Peyer's patch (tissue), 4 donors: ENCODE measurements at regions not wholly inside any gene's neighbourhood (a gene's known extent, or its start where the extent isn't known, plus 50 kb on each side); places are given as distances from the start of the nearest gene placed in this dataset.

Experiments used
- DNase-seq, 3 donors: peaks; one replicate each; pipeline ENCODE4 v3.0.0-alpha.2; 2017 to 2019
- H3K27ac ChIP-seq, 4 donors: fragments of 200-600 bp; sonication (generic); one replicate each; pipeline ENCODE4 v1.5.1; 2016 to 2019
- H3K27me3 ChIP-seq, 2 donors: fragments of 200-600 bp; sonication (generic); one replicate each; pipeline ENCODE4 v1.5.1; 2019
- H3K36me3 ChIP-seq, 3 donors: fragments of 200-600 bp; sonication (generic); one replicate each; pipeline ENCODE4 v1.5.1; 2016 to 2019
- H3K4me1 ChIP-seq, 4 donors: fragments of 200-600 bp; sonication (generic); one replicate each; pipeline ENCODE4 v1.5.1; 2016 to 2019
- H3K4me3 ChIP-seq, 4 donors: fragments of 200-600 bp; sonication (generic); 1 replicate in 3 of 4; 2 replicates in 1 of 4; pipeline ENCODE4 v1.5.1; 2016 to 2019; ENCODE audit warnings: mild to moderate bottlenecking in 1 of 4
- H3K9me3 ChIP-seq, 4 donors: fragments of 200-600 bp; sonication (generic); one replicate each; pipeline ENCODE4 v1.5.1; 2016 to 2019; ENCODE audit warnings: mild to moderate bottlenecking in 1 of 4
- CTCF ChIP-seq, 6 experiments: fragments of 450-650 bp in 4 of 6; fragments of 200-600 bp in 2 of 6; sonication (generic) in 1 of 6; IDR thresholded peaks; one replicate each; pipeline ENCODE4 v1.5.1; 2017 to 2019; ENCODE audit warnings: antibody characterized with exemption in 6 of 6, mild to moderate bottlenecking in 3 of 6, moderate library complexity in 1 of 6
- POLR2A ChIP-seq, 2 donors: fragments of 450-650 bp; IDR thresholded peaks; one replicate each; pipeline ENCODE4 v1.5.1; 2017; ENCODE audit warnings: antibody characterized with exemption in 2 of 2, mild to moderate bottlenecking in 2 of 2, moderate library complexity in 2 of 2

DNA sequence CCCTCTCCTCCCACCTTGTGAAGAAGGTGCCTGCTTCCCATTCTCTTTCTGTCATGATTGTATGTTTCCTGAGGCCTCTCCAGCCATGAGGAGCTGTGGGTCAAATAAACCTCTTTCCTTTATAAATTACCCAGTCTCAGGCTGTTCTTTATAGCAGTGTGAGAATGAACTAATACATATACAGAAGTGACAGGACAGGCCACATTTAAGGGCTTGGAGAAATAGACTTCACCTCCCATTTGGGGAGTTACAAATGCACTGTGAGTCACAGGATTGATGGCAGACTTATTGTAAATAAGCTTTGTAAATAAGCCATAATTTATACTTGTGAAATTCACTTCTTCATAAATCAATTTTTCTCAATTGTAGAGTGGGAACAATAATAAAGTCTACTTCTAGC lies 543.3 kb downstream of the LRRIQ3 start:
- Histone ChIP-seq H3K9me3 (no peaks in the 10 kb centered on the region), H3K4me1 (no peaks in the 10 kb centered on the region), H3K27ac (no peak overlapping the region), H3K27me3 (no peaks in the 10 kb centered on the region), H3K4me3 (no peak overlapping the region), H3K36me3 (no peaks in the 10 kb centered on the region)
- TF ChIP-seq CTCF (IDR thresholded peaks at IDR 0.05) (no peak), POLR2A (IDR thresholded peaks at IDR 0.05) (no peak)
- DNase-seq = no peak

GRCh38 chr1:73644198-73644597 lies 553.8 kb downstream of the LRRIQ3 start:
- Histone ChIP-seq H3K4me3 (no peak overlapping the region), H3K36me3 (no peaks in the 10 kb centered on the region), H3K9me3 (no peaks in the 10 kb centered on the region), H3K4me1 (no peaks in the 10 kb centered on the region), H3K27me3 (no peaks in the 10 kb centered on the region), H3K27ac (no peak overlapping the region)
- DNase-seq = no peak
- TF ChIP-seq POLR2A (IDR thresholded peaks at IDR 0.05) (no peak), CTCF (IDR thresholded peaks at IDR 0.05) (no peak)

- Histone ChIP-seq H3K36me3 (no peaks in the 10 kb centered on the region), H3K4me1 (no peaks in the 10 kb centered on the region), H3K27ac (no peak overlapping the region), H3K4me3 (no peak overlapping the region), H3K27me3 (no peaks in the 10 kb centered on the region), H3K9me3 (no peaks in the 10 kb centered on the region)
- no peak for TF ChIP-seq POLR2A (IDR thresholded peaks at IDR 0.05)
- no peak for TF ChIP-seq CTCF (IDR thresholded peaks at IDR 0.05)
- no peak for DNase-seq
These were observed 558.5 kb downstream of the LRRIQ3 start for GRCh38 chr1:73639494-73639893.

- no peak for TF ChIP-seq CTCF (IDR thresholded peaks at IDR 0.05)
- no peak for TF ChIP-seq POLR2A (IDR thresholded peaks at IDR 0.05)
- Histone ChIP-seq H3K36me3 (no peaks in the 10 kb centered on the region), H3K27me3 (no peaks in the 10 kb centered on the region), H3K9me3 (no peaks in the 10 kb centered on the region), H3K27ac (no peak overlapping the region), H3K4me3 (no peak overlapping the region), H3K4me1 (no peaks in the 10 kb centered on the region)
- DNase-seq = no peak
These were observed 560.7 kb downstream of the LRRIQ3 start for GRCh38 chr1:73637264-73637663.

DNA sequence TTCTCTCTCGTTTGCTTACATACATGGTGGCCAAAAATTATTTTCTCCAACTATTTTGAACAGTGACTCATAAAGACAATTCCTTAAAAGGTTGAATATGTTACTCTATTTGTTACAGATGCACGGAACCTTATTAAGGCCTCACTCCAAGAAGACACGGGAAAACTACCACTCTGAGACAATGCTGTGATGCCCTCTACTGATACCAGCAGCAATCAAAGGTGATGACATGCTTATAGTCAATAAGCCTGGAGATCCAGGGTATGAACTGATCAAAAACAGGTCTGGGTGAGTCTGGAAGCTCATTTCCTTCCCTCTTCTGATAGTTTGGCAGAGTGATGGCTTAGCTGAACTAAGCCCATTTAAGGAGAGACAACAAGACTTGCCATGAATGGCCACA lies 563.0 kb downstream of the LRRIQ3 start:
- no peak overlapping the region for H3K27ac ChIP-seq
- no peaks in the 10 kb centered on the region for H3K36me3 ChIP-seq
- no peaks in the 10 kb centered on the region for H3K27me3 ChIP-seq
- H3K9me3 ChIP-seq = no peaks in the 10 kb centered on the region
- no peak overlapping the region for H3K4me3 ChIP-seq
- no peak for DNase-seq
- no peaks in the 10 kb centered on the region for H3K4me1 ChIP-seq
- TF ChIP-seq POLR2A (IDR thresholded peaks at IDR 0.05) (no peak), CTCF (IDR thresholded peaks at IDR 0.05) (peak in 2 of 6 experiments; percentile 21 to 28)

DNA sequence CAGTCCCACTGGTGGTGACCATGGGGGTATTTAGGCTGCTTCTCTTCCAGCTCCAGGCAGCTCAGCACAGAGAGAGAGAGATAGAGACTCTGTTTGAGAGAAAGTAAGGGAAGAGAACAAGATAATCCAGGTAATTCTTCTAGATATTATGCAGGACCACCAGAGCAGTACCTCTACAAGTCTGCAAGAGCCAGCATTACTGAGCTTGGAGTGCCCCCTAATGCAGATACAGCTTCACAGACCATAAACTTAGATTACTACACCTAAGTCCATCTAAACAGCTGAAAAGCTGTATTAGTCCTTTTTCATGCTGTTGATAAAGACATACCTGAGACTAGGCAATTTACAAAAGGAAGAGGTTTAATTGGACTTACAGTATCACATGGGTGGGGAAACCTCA lies 570.3 kb downstream of the LRRIQ3 start:
- H3K27ac ChIP-seq = no peak overlapping the region
- no peaks in the 10 kb centered on the region for H3K9me3 ChIP-seq
- no peak for TF ChIP-seq POLR2A (IDR thresholded peaks at IDR 0.05)
- H3K4me3 ChIP-seq = no peak overlapping the region
- DNase-seq = no peak
- H3K36me3 ChIP-seq = no peaks in the 10 kb centered on the region
- H3K4me1 ChIP-seq = no peaks in the 10 kb centered on the region
- H3K27me3 ChIP-seq = no peaks in the 10 kb centered on the region
